ENCODE measurements at regions not wholly inside any gene's neighbourhood (a gene's known extent, or its start where the extent isn't known, plus 50 kb on each side); places are given as distances from the start of the nearest gene placed in this dataset.

GRCh38 chr22:49603016-49603415 lies 224.7 kb downstream of the BRD1 start:
- Histone ChIP-seq H3K27ac (ENCODE audit: low read depth, low read length) (no peak overlapping the region), H3F3A (ENCODE audit: control insufficient read depth, insufficient read depth) (no peaks in the 10 kb centered on the region; the same call in 1 of the 2 replicates), H3K4me1 (ENCODE audit: control insufficient read depth, low read length) (no peaks in the 10 kb centered on the region), H3K79me2 (ENCODE audit: control insufficient read depth, low read length) (peaks cover 9% of the 10 kb centered on the region), H3K4me3 (ENCODE audit: low read length) (no peak overlapping the region), H3K4me2 (ENCODE audit: low read length) (no peak overlapping the region), H3K9me3 (ENCODE audit: control insufficient read depth, insufficient read depth, low read length) (peaks cover 16% of the 10 kb centered on the region; the same call in 1 of the 2 replicates), H3K27me3 (ENCODE audit: control insufficient read depth, low read length) (no peaks in the 10 kb centered on the region), H3K9me2 (replicated peaks; ENCODE audit: control insufficient read depth, low read length) (no peaks in the 10 kb centered on the region), H3K36me3 (ENCODE audit: control insufficient read depth, low read length) (peaks cover 19% of the 10 kb centered on the region), H4K20me1 (ENCODE audit: control insufficient read depth, insufficient read depth, low read depth, low read length) (no peaks in the 10 kb centered on the region)
- TF ChIP-seq, protein P1, sequence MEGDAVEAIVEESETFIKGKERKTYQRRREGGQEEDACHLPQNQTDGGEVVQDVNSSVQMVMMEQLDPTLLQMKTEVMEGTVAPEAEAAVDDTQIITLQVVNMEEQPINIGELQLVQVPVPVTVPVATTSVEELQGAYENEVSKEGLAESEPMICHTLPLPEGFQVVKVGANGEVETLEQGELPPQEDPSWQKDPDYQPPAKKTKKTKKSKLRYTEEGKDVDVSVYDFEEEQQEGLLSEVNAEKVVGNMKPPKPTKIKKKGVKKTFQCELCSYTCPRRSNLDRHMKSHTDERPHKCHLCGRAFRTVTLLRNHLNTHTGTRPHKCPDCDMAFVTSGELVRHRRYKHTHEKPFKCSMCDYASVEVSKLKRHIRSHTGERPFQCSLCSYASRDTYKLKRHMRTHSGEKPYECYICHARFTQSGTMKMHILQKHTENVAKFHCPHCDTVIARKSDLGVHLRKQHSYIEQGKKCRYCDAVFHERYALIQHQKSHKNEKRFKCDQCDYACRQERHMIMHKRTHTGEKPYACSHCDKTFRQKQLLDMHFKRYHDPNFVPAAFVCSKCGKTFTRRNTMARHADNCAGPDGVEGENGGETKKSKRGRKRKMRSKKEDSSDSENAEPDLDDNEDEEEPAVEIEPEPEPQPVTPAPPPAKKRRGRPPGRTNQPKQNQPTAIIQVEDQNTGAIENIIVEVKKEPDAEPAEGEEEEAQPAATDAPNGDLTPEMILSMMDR (IDR thresholded peaks at IDR 0.05; ENCODE audit: low read depth, low read length, poor library complexity, severe bottlenecking) = no peak
- TF ChIP-seq EZH2phosphoT487 (IDR thresholded peaks at IDR 0.05; ENCODE audit: borderline replicate concordance, low read length) = no peak

GRCh38 chr22:49602481-49602880 lies 225.2 kb downstream of the BRD1 start:
- TF ChIP-seq EZH2phosphoT487 (IDR thresholded peaks at IDR 0.05; ENCODE audit: borderline replicate concordance, low read length) = no peak
- TF ChIP-seq, protein P1 (IDR thresholded peaks at IDR 0.05; ENCODE audit: low read depth, low read length, poor library complexity, severe bottlenecking) = no peak
- no peaks in the 10 kb centered on the region for H4K20me1 ChIP-seq (ENCODE audit: control insufficient read depth, insufficient read depth, low read depth, low read length)

DNA sequence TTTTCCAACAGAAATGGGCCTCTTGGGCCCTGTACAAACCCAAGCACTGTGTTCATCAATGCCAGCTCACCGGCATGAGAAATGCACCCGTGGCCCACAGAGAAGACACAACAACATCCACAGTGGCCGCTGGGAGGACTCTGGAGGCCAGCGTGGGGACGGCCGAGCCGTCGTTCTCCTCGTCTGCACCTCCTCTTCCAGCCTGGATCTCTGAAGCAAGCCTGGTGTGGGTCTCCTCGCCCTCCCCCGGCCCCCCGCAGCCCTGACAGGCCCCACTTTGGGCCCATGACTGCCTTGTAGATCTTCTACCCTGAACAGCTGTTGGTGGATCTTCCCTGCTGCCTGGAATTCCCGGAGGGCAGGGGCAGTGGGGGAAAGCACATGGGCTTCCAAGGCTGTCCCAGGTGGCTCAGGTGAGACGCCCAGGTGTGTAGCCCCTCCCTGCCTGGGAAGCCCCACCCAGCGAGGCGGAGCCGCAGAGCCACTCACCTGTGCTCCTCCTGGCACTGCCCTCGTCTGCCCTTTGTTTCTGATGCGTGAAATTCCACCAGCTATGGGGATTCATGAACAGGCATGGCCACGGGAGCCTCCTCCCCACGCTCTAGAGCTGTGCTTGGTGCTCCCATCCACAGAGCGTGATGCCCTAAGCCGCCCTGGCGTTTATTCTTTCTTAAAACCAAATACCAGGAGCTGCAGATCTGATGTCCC lies 225.9 kb downstream of the BRD1 start:
- Histone ChIP-seq H3K27me3 (ENCODE audit: control insufficient read depth, low read length) (no peaks in the 10 kb centered on the region), H3K27ac (ENCODE audit: low read depth, low read length) (no peak overlapping the region), H3K9me2 (replicated peaks; ENCODE audit: control insufficient read depth, low read length) (no peaks in the 10 kb centered on the region), H3K4me1 (ENCODE audit: control insufficient read depth, low read length) (no peaks in the 10 kb centered on the region), H3F3A (ENCODE audit: control insufficient read depth, insufficient read depth) (no peaks in the 10 kb centered on the region; the same call in 1 of the 2 replicates), H4K20me1 (ENCODE audit: control insufficient read depth, insufficient read depth, low read depth, low read length) (no peaks in the 10 kb centered on the region), H3K36me3 (ENCODE audit: control insufficient read depth, low read length) (peaks cover 26% of the 10 kb centered on the region), H3K79me2 (ENCODE audit: control insufficient read depth, low read length) (peaks cover 9% of the 10 kb centered on the region), H3K4me3 (ENCODE audit: low read length) (no peak overlapping the region), H3K9me3 (ENCODE audit: control insufficient read depth, insufficient read depth, low read length) (peaks cover 16% of the 10 kb centered on the region; the same call in 1 of the 2 replicates), H3K4me2 (ENCODE audit: low read length) (no peak overlapping the region)
- TF ChIP-seq, protein P1 (IDR thresholded peaks at IDR 0.05; ENCODE audit: low read depth, low read length, poor library complexity, severe bottlenecking) = no peak
- TF ChIP-seq EZH2phosphoT487 (IDR thresholded peaks at IDR 0.05; ENCODE audit: borderline replicate concordance, low read length) = no peak

More at GRCh38 chr22:49602481-49602880, 225.2 kb downstream of the BRD1 start:
- H3K36me3 ChIP-seq (ENCODE audit: control insufficient read depth, low read length) = peaks cover 20% of the 10 kb centered on the region
- H3K4me3 ChIP-seq (ENCODE audit: low read length) = no peak overlapping the region
- no peak overlapping the region for H3K27ac ChIP-seq (ENCODE audit: low read depth, low read length)
- no peak overlapping the region for H3K4me2 ChIP-seq (ENCODE audit: low read length)
- peaks cover 9% of the 10 kb centered on the region for H3K79me2 ChIP-seq (ENCODE audit: control insufficient read depth, low read length)
- no peaks in the 10 kb centered on the region for H3K9me2 ChIP-seq (replicated peaks; ENCODE audit: control insufficient read depth, low read length)
- H3K27me3 ChIP-seq (ENCODE audit: control insufficient read depth, low read length) = no peaks in the 10 kb centered on the region
- peaks cover 16% of the 10 kb centered on the region; the same call in 1 of the 2 replicates for H3K9me3 ChIP-seq (ENCODE audit: control insufficient read depth, insufficient read depth, low read length)
- H3F3A ChIP-seq (ENCODE audit: control insufficient read depth, insufficient read depth) = no peaks in the 10 kb centered on the region; the same call in 1 of the 2 replicates
- H3K4me1 ChIP-seq (ENCODE audit: control insufficient read depth, low read length) = no peaks in the 10 kb centered on the region
